ENCODE measurements at regions not wholly inside any gene's neighbourhood (a gene's known extent, or its start where the extent isn't known, plus 50 kb on each side); places are given as distances from the start of the nearest gene placed in this dataset.
A peak's percentile ranks its signal among the peaks of the same experiment; 100 is the strongest.

GRCh38 chr5:67297802-67298532, 101.4 kb upstream of the CD180 start:
- no peak for DNase-seq (ENCODE audit: low read depth in 4 of 4, low spot score in 3 of 4)

- DNase-seq (ENCODE audit: low read depth in 4 of 4, low spot score in 3 of 4) = no peak
Measured at GRCh38 chr5:67297376-67297775, 100.8 kb upstream of the CD180 start.

GRCh38 chr5:67294266-67294938, 97.8 kb upstream of the CD180 start:
- DNase-seq (ENCODE audit: low read depth in 4 of 4, low spot score in 3 of 4) = no peak

- no peak for DNase-seq (ENCODE audit: low read depth in 4 of 4, low spot score in 3 of 4)
Measured at GRCh38 chr5:67293226-67293625, 96.6 kb upstream of the CD180 start.

- no peak for DNase-seq (ENCODE audit: low read depth in 4 of 4, low spot score in 3 of 4)
Measured at GRCh38 chr5:67292201-67292940, 95.8 kb upstream of the CD180 start.

- DNase-seq (ENCODE audit: low read depth in 4 of 4, low spot score in 3 of 4) = no peak
Measured at GRCh38 chr5:67291671-67292070, 95.1 kb upstream of the CD180 start.

- DNase-seq (ENCODE audit: low read depth in 4 of 4, low spot score in 3 of 4) = no peak
Measured at GRCh38 chr5:67291066-67291465, 94.5 kb upstream of the CD180 start.

- no peak for DNase-seq (ENCODE audit: low read depth in 4 of 4, low spot score in 3 of 4)
Measured at GRCh38 chr5:67290655-67291054, 94.1 kb upstream of the CD180 start.

GRCh38 chr5:67289763-67290521, 93.3 kb upstream of the CD180 start:
- no peak for DNase-seq (ENCODE audit: low read depth in 4 of 4, low spot score in 3 of 4)

- DNase-seq (ENCODE audit: low read depth in 4 of 4, low spot score in 3 of 4) = no peak
Measured at GRCh38 chr5:67287510-67288268, 91.1 kb upstream of the CD180 start.

GRCh38 chr5:67286006-67286405, 89.4 kb upstream of the CD180 start:
- no peak for DNase-seq (ENCODE audit: low read depth in 4 of 4, low spot score in 3 of 4)

- no peak for DNase-seq (ENCODE audit: low read depth in 4 of 4, low spot score in 3 of 4)
Measured at GRCh38 chr5:67283988-67284487, 87.4 kb upstream of the CD180 start.

- DNase-seq (ENCODE audit: low read depth in 4 of 4, low spot score in 3 of 4) = no peak
Measured at GRCh38 chr5:67283275-67283987, 86.8 kb upstream of the CD180 start.

- DNase-seq (ENCODE audit: low read depth in 4 of 4, low spot score in 3 of 4) = no peak
Measured at GRCh38 chr5:67281874-67282273, 85.3 kb upstream of the CD180 start.

- DNase-seq (ENCODE audit: low read depth in 4 of 4, low spot score in 3 of 4) = no peak
Measured at GRCh38 chr5:67273689-67274356, 77.2 kb upstream of the CD180 start.

- no peak for DNase-seq (ENCODE audit: low read depth in 4 of 4, low spot score in 3 of 4)
Measured at GRCh38 chr5:67272453-67273130, 76.0 kb upstream of the CD180 start.

- DNase-seq (ENCODE audit: low read depth in 4 of 4, low spot score in 3 of 4) = peak; percentile 72 to 84 (median 80)
Measured at GRCh38 chr5:67268231-67269021, 71.8 kb upstream of the CD180 start.

All from right renal pelvis (tissue), 4 donors.